Astrocyte of the cerebellum (primary cell): ENCODE measurements at regions not wholly inside any gene's neighbourhood (a gene's known extent, or its start where the extent isn't known, plus 50 kb on each side); places are given as distances from the start of the nearest gene placed in this dataset.

Source experiments
- DNase-seq: peaks from one replicate; pipeline ENCODE4 v3.0.0-alpha.2; 2011; ENCODE audit warnings: low read depth
- H3K4me3 ChIP-seq: 2 replicates; pipeline ENCODE4 v1.5.1; 2011; ENCODE audit warnings: mild to moderate bottlenecking, low read depth, low read length, moderate library complexity
- CTCF ChIP-seq: IDR thresholded peaks from 2 replicates; pipeline ENCODE4 v1.5.1; 2012; ENCODE audit warnings: low read length, low read depth, moderate library complexity, mild to moderate bottlenecking; ENCODE audit errors: missing control alignments
- in situ Hi-C: cut with HindIII; loops from 2 replicates; pipeline ENCODE4 v1.10.0; 2017; ENCODE audit warnings: low sequenced_read_pairs

- no peak for TF ChIP-seq CTCF
- in situ Hi-C loops = no loop called here
- no peak for DNase-seq
- H3K4me3 ChIP-seq = no peak overlapping the region
Observed at GRCh38 chr9:23493219-23493618, 332.8 kb downstream of the ELAVL2 start.

GRCh38 chr9:23496489-23497136 lies 329.4 kb downstream of the ELAVL2 start:
- TF ChIP-seq CTCF = no peak
- H3K4me3 ChIP-seq = no peak overlapping the region
- no peak for DNase-seq
- in situ Hi-C loops = no loop called here

GRCh38 chr9:23497137-23497504 lies 328.9 kb downstream of the ELAVL2 start:
- in situ Hi-C loops = no loop called here
- DNase-seq = no peak

DNA sequence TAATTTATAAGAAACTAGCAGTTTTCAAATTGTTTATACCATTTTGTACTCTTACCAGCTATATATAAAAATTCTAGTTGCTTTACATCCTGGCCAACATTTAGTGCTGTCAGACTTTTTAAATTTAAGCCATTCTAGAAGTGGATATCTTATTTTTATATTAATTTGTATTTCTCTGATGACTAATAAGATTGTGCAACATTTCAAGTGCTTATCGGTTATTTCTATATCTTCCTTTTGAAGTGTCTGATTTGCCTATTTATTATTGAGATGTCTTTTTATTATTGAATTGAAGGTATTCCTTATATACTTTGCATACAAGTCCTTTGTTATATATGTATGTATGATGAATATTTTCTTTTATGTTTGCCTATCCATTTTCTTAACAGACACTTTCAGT lies 324.0 kb downstream of the ELAVL2 start:
- no peak overlapping the region for H3K4me3 ChIP-seq
- in situ Hi-C loops = no loop called here
- DNase-seq = no peak
- no peak for TF ChIP-seq CTCF

More at GRCh38 chr9:23497137-23497504, 328.9 kb downstream of the ELAVL2 start:
- H3K4me3 ChIP-seq = no peak overlapping the region
- no peak for TF ChIP-seq CTCF

- no peak for TF ChIP-seq CTCF
- no peak for DNase-seq
- H3K4me3 ChIP-seq = no peak overlapping the region
- in situ Hi-C loops = no loop called here
Observed at GRCh38 chr9:23522952-23523351, 303.1 kb downstream of the ELAVL2 start.

DNA sequence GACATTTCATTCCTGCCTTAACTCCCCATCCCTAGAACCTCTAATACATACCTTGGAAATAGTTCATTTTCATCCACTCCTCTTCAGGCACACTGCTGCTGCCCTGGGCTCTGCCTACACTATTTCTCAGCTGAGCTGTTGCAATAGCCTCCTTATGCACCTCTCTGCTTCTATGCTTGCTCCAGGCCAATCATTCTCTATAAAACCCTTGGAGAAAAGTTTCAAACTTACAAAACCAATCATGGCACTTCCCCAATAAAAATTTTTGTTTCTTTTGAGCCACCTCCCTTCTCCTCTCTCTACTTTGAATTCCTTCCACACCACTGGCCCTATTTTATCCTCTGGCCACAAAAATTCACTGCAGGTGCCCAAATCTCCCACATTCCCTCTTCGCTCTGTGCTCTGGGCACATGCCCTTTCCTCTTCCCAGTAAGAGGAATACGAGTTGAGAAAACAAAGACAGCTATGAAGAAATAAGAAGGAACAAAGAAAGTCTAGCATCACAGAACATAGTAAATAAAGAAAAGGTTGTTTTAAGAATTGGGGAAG lies 301.4 kb downstream of the ELAVL2 start:
- in situ Hi-C loops = no loop called here
- no peak for TF ChIP-seq CTCF
- no peak overlapping the region for H3K4me3 ChIP-seq
- DNase-seq = peak; percentile 44
